Kidney (tissue), 13 donors: ENCODE measurements at regions not wholly inside any gene's neighbourhood (a gene's known extent, or its start where the extent isn't known, plus 50 kb on each side); places are given as distances from the start of the nearest gene placed in this dataset.

Source experiments
- DNase-seq, 5 donors: peaks; one replicate each; pipeline ENCODE4 v3.0.0-alpha.2; 2013 to 2020
- FAIRE-seq: peaks from 2 replicates; lab custom pipeline; 2012; peaks lifted over from hg19 to GRCh38; lab: Jason Lieb, UNC
- H3K27ac ChIP-seq, 2 donors: one replicate each; pipeline ENCODE4 v1.7.0; 2013; ENCODE audit warnings: low read depth in 2 of 2, low read length in 2 of 2, inconsistent platforms in 1 of 2
- H3K27me3 ChIP-seq: one replicate; pipeline ENCODE4 v1.7.1; 2013; ENCODE audit warnings: low read length, inconsistent platforms; ENCODE audit not compliant: control insufficient read depth, insufficient read depth
- H3K36me3 ChIP-seq, 3 donors: one replicate each; pipeline versions ENCODE4 v1.7.0 to v1.7.1; 2013; ENCODE audit warnings: low read length in 3 of 3, control low read depth in 1 of 3, inconsistent platforms in 1 of 3; ENCODE audit not compliant: insufficient read depth in 3 of 3, control insufficient read depth in 2 of 3
- H3K4me1 ChIP-seq, 3 donors: one replicate each; pipeline versions ENCODE4 v1.7.0 to v1.7.1; 2013; ENCODE audit warnings: low read length in 3 of 3, inconsistent platforms in 1 of 3, low read depth in 1 of 3; ENCODE audit not compliant: control insufficient read depth in 2 of 3, insufficient read depth in 2 of 3
- H3K4me3 ChIP-seq, 3 donors: one replicate each; pipeline versions ENCODE4 v1.7.0 to v1.8.1; 2013; ENCODE audit warnings: low read length in 3 of 3, control low read depth in 1 of 3, inconsistent platforms in 1 of 3
- H3K9ac ChIP-seq, 3 donors: one replicate each; pipeline versions ENCODE4 v1.7.0 to v1.7.1; 2013; ENCODE audit warnings: low read length in 3 of 3, control low read depth in 1 of 3, inconsistent platforms in 1 of 3
- H3K9me3 ChIP-seq, 3 donors: one replicate each; pipeline versions ENCODE4 v1.7.0 to v1.7.1; 2013; ENCODE audit warnings: low read length in 3 of 3, control low read depth in 1 of 3, inconsistent platforms in 1 of 3; ENCODE audit not compliant: control insufficient read depth in 2 of 3, insufficient read depth in 1 of 3
- intact Hi-C: fragments of 100-400 bp; cut with DNase I; formaldehyde crosslinking; loops from one replicate; pipeline ENCODE4 v1.11.1; 2022
- TF ChIP-seq, protein P1 (sequence below): IDR thresholded peaks from 3 replicates; pipeline ENCODE4 v1.5.1; 2012; ENCODE audit warnings: mild to moderate bottlenecking, moderate library complexity, borderline replicate concordance; ENCODE audit not compliant: insufficient read depth; ENCODE audit errors: extremely low read depth
- donor health status: control.
- donor health status: control.
- donor health status: control.
- donor health status: control.
- donor health status: control.
- donor health status: DM: yes; HTN: yes; CAD: no.
- donor health status: Normal renal cell carcinoma (clear cell type).

- no peak for DNase-seq
- TF ChIP-seq, protein P1, sequence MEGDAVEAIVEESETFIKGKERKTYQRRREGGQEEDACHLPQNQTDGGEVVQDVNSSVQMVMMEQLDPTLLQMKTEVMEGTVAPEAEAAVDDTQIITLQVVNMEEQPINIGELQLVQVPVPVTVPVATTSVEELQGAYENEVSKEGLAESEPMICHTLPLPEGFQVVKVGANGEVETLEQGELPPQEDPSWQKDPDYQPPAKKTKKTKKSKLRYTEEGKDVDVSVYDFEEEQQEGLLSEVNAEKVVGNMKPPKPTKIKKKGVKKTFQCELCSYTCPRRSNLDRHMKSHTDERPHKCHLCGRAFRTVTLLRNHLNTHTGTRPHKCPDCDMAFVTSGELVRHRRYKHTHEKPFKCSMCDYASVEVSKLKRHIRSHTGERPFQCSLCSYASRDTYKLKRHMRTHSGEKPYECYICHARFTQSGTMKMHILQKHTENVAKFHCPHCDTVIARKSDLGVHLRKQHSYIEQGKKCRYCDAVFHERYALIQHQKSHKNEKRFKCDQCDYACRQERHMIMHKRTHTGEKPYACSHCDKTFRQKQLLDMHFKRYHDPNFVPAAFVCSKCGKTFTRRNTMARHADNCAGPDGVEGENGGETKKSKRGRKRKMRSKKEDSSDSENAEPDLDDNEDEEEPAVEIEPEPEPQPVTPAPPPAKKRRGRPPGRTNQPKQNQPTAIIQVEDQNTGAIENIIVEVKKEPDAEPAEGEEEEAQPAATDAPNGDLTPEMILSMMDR, result no peak
- H3K27me3 ChIP-seq, result no peaks in the 10 kb centered on the region
- H3K36me3 ChIP-seq, result no peaks in the 10 kb centered on the region
- no peaks in the 10 kb centered on the region for H3K9me3 ChIP-seq
- no peak overlapping the region for H3K4me3 ChIP-seq
- FAIRE-seq, result no peak
- H3K4me1 ChIP-seq, result no peaks in the 10 kb centered on the region
- no peak overlapping the region for H3K9ac ChIP-seq
- no peak overlapping the region for H3K27ac ChIP-seq
- intact Hi-C loops, result no loop called here
Measured at GRCh38 chr18:54060343-54061005, 164.0 kb downstream of the MBD2 start.

DNA sequence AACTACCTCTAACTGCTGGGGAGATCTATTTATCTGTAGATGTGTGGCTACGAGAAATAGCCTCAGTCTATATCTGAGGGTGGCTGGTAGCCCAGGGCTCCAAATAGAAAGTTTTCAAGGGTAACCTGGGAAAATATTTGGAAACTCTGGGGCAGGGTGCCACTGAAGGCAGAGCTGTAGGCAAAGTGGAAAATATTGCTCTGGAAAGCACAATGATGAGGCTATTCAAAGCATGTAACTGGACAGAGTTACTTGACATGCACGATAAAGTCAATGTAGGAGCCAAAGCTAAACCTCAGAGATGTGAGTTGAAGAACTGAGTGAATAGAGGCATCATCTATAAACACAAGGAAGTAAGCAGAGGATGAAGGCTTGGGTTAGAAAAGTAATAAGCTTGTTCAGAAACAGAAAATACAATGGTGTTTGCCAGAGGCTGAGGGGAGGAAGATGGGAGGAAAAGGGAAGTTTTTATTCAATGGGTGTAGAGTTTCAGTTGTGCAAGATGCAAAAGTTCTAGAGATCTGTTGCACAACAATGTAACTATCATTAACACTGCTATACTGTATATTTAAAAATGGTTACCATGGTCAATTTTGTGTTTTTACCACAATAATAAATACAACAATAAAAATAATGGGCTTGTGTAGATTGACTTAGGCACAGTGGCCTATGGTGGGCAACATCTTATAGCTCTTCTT, 171.6 kb downstream of the MBD2 start:
- H3K27ac ChIP-seq, result no peak overlapping the region
- DNase-seq (no peak), FAIRE-seq (no peak)
- H3K9me3 ChIP-seq, result no peaks in the 10 kb centered on the region
- intact Hi-C loops, result no loop called here
- H3K36me3 ChIP-seq, result no peaks in the 10 kb centered on the region
- no peaks in the 10 kb centered on the region for H3K27me3 ChIP-seq
- no peak overlapping the region for H3K4me3 ChIP-seq
- H3K9ac ChIP-seq, result no peak overlapping the region
- TF ChIP-seq, protein P1, result no peak
- no peaks in the 10 kb centered on the region for H3K4me1 ChIP-seq

GRCh38 chr18:54052259-54052658, 172.2 kb downstream of the MBD2 start:
- no peak overlapping the region for H3K4me3 ChIP-seq
- H3K27me3 ChIP-seq, result no peaks in the 10 kb centered on the region
- intact Hi-C loops, result no loop called here
- no peak overlapping the region for H3K27ac ChIP-seq
- no peak overlapping the region for H3K9ac ChIP-seq
- H3K9me3 ChIP-seq, result no peaks in the 10 kb centered on the region
- no peaks in the 10 kb centered on the region for H3K36me3 ChIP-seq
- no peak for FAIRE-seq
- DNase-seq, result no peak
- no peaks in the 10 kb centered on the region for H3K4me1 ChIP-seq
- TF ChIP-seq, protein P1, result no peak
